NCI-H774 (cell line): ENCODE measurements at regions not wholly inside any gene's neighbourhood (a gene's known extent, or its start where the extent isn't known, plus 50 kb on each side); places are given as distances from the start of the nearest gene placed in this dataset.
"Not testable (repeated sequence)": the region's sequence is repeated elsewhere in the genome, so short reads cannot be mapped to it uniquely, and the experiment has no call there.

Source experiments
- DNase-seq: peaks from one replicate; lab custom pipeline; 2025; lab: John Stamatoyannopoulos, UW

DNA sequence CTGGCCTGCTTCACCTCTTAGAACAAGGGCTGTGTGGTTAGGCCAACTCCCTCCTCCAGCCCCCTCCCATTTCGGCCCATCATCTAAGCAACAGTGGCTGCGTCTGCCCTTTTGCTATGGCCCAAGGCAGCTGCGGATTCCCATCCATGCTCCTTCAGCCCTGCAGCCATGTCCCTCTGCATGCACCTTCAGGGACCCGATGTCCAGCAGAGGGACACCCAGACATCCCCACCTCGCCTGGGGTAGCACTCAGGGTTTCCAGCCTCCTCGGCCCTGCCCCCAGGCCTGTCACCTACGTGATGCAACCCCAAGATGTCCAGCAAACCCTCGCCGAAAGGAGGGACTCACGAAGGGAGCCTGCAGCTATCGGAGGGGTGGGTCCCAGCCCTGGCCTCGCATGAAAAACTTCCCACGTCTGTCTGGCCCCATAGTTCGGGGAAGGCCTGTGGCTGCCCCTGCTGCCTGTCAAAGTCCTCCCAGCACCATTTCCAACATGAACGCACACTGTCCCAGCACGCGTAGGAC, 194.4 kb downstream of the CTTN start:
- DNase-seq: no peak

DNA sequence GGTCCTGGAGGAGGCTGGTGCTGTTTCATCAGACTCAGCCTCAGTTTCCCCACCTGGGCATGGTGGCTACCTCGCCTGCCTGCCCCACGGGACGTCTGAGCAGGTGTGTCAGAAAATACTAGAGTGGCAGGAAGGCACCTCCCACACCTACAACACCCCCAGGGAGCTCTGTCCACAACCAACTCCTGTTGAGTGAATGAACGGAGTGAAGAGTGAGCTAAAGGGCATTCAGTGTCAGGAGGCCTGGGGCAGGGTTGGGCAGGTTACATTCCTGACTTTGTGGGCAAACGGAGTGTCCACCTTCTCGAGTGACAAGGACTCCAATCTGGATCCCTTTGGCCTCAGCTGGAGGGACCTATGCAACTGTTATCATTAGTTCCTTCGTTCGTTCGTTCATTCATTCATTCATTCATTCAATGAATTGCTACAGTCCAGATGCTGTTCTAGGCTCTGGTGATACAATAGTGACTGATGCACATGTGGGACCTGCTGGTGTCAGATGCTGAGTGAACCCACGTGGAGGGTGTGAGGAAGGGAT, 195.2 kb downstream of the CTTN start:
- DNase-seq: no peak

DNA sequence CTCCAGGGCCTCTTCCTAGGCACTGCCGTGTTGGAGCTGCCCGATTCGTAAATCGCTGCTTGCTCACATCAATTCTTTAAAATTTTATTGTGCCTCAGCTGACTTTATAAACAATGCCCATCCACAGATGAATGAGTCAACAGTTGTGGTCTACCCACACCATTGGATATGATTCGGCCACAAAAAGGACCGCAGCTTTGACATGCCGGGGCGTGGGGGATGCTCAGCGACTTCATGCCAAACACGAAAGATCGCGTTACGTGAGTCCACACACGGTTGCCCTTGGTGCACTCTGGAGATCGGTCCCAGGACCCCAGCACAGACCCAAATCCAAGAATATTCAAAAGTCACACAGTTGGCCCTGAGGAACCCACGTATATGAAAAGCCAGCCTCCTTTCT, 195.7 kb downstream of the CTTN start:
- no peak for DNase-seq

DNA sequence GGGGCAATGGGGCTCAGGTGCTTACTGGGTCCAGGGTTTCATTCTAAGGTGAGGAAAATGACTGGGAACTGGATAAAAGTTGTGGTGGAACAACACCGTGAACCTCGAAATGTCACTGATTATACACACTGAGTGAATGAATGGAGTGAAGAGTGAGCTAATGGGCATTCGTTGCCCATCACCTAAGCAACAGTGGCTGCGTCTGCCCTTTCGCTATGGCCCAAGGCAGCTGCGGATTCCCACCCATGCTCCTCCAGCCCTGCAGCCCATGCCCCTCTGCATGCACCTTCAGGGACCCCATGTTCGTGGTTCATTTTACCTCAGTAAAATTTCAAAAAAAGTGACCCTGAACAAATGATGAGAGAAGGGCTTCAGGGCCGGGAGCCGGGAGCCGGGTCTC, 196.3 kb downstream of the CTTN start:
- DNase-seq: no peak

DNA sequence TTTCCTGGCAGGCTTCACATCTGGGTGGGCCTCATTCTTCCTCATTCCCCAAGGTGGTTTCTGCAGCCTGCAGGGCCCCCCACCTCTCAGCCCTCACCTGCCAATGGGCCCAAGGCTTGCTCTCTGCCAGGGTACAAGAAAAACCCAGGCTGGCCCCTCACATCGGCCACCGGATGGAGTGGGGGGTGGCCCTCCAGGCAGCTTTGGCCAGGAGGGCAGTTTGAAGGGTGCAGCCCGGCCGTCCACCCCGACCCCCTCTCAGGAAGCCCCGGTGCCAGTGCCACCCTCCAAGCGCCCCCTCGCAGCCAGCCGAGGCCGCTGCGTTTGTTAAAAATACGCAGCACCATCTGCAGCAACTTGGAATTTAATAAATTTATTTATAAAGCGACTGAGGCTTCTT, 196.7 kb downstream of the CTTN start:
- DNase-seq: no peak

DNA sequence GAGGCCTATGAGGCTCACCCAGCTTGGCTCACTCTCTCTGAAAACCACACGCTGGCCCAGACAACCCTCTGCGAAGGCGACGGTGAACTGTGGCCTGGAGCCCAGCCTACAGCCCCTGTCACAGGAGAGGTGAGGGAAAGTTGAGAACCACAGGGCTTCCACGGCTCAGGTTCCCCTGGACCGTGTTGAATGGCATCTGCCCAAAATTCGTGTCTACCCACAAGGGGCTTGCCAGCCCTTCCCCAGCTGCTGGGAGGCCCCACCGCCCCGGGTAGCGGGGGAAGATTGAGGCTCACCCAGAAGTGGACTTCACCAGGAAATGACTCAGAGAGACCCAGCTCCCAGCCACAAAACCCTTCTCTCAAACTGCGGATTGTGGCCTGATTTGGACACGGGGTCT, 197.1 kb downstream of the CTTN start:
- no peak for DNase-seq

DNA sequence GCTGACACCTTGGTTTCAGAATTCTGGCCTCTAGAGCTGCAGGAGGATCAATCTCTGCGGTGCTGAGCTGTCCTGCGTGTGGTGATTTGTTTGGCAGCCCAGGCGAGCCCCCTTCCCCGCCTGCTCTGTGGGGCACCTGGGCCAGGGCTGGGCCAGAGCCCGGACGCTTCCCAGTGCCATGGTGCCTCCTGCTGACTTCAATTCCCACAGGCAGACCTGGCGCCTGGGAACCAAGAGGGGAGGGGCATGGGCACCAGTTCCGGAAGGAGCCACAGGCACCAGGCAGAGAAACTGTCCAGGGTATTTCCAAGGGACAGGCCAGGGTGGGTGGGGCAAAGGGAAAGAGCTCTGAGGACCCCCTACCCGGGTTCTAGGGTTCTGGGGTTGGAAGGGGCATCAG, 197.8 kb downstream of the CTTN start:
- DNase-seq: no peak

DNA sequence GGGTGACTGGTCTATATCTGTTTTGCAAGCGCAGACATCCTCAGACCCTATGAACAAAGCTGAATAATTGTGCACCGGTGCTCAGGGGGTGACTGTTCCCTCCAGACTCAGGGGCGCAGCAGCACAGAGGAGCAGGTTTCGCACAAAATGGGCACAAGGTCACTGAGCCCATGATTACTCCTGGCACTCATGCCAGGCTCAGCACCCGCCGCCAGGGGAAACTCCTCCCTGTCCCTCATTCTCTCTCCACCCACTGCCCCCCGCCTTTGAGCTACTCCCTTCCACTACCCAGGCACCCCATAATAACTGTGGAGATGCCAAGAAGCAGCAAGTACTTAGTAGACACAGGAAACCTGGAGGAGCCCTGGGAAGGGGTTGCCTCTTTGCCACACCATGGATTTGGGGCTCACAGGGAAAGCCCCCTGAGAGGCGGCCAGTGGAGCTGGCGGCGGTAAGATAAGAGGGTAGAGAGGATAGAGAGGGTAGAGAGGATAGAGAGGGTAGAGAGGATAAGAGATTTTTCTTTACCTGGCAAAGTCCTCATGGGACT, 198.8 kb downstream of the CTTN start:
- no peak for DNase-seq

DNA sequence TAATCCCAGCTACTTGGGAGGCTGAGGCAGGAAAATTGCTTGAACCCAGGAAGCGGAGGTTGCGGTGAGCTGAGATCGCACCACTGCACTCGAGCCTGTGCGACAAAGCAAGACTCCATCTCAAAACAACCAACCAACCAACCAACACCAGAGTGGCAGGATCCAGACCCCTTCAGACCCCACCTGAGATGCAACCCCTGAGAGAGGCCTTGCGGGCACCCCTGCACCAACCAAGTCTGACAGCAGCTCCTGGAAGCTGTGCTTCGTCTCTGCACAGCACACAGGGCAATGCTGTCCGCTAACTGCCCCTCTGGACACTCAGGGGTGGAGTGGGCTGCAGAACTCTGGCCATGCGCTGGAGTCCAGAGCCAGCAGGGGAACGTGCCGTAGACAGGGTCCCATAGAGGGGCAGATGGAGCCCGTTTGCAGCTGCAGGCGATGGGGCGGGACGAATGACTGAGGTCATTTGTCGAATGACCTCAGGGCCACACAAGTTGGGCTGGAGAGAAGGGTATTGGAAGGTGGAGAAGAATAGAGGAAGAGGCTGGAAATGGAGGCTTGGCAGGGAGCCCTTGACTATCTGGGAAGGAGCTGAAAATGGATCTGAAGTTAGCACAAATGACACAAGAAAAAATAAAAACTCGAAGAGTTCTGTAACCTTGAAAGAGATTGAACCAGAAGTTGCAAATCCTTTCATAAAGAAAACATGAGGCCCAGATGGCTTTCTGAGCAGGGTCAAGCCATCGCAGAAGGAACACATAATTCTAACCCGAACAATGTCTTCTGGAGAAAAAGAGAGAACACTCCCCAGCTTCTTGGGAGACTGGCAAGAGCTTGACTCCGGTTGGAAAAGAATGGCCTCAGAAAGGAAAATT, 199.7 kb downstream of the CTTN start:
- DNase-seq: no peak

DNA sequence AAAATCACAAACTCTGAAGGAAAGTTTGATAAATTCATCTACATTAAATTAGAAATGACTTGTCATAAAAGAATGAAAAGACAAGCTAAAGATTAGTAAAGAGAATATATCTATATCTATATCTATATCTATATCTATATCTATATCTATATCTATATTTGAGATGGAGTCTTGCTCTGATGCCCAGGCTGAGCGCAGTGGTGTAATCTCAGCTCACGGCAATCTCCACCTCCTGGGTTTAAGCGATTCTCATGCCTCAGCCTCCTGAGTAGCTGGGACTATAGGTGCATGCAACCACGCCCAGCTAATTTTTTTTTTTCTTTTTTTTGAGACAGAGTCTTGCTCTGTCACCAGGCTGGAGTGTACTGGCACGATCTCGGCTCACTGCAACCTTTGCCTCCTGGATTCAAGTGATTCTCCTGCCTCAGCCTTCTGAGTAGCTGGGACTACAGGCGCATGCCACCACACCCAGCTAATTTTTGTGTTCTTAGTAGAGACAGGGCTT, 202.6 kb downstream of the CTTN start:
- not testable (repeated sequence) for DNase-seq

DNA sequence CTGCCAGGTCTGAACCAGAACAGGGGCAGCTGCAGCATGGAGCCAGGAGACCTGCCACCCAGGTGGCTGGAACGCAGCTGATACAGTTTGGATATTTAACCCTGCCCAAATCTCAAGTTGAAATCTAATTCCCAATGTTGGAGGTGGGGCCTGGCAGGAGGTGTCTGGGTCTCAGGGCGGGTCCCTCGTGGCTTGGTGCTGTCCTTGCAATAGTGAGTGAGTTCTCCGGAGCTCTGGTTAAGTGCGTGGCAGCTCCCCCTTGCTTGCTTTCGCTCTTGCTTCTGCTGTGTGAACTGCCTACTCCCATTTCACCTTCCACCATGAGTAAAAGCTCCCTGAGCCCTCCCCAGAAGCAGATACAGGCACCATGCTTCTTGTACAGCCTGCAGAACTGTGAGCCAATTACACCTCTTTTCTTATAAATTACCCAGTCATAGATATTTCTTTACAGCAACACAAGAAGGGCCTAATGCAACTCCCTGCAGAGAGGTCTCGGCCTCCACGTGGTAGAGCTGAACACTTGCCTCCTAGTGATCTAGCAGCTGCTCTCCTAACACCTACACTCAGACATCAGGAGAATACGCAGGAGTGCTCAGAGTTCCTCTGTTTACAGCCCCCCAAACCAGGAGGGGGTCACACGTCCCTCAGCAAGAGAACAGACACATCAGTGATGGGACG, 203.7 kb downstream of the CTTN start:
- DNase-seq: no peak

DNA sequence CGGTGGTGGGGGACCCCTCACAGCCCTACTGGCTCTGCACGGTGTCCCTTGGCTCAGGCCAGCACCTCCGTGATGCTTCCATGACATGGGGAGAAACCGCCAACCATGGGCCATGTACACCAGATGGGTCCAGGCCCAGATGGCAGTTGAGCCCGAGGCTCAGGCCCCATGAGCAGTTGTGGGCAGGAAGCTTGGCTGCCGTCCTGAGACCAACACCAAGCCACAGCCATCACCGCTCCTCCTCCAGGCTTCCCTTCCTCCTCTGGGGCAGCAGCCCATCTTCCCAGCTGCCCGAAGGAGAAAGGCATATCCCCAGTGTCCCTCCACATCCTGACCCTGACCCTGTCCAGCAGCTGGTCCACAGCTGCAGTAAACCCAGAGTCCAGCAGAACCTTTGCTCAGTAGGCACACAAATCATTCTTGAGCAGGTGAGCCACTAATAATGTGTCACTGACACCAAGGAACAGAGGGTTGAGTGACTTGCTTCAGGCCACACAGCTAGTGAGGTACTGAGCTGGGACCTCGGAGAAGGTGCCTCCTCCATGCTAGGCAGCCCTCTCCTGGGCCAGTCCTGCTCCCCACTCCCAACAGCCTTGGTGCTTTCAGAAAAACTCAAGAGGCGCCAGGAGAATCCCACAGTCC, 204.9 kb downstream of the CTTN start:
- no peak for DNase-seq

DNA sequence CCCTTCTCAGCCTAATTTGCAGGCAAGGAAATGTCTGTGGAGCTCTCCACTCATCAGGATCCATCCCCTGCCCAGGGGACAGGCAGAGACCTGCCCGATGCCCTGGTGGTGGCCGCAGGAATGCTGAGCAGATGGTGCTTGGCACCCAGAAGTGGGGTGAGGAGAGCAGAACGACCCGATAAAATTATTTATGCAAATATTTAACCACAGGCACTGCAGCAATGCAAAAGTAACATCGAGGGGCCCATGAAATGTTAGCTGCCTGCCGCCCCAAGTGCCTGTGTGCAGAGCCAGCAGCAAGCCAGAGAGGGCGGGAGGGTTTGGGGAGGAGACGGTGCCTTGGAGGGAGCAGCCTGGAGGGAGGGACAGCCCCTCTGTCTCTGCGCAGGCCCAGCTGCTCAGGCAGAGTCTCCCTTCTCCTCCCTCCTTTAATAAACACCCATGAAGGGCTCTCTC, 205.5 kb downstream of the CTTN start:
- no peak for DNase-seq

DNA sequence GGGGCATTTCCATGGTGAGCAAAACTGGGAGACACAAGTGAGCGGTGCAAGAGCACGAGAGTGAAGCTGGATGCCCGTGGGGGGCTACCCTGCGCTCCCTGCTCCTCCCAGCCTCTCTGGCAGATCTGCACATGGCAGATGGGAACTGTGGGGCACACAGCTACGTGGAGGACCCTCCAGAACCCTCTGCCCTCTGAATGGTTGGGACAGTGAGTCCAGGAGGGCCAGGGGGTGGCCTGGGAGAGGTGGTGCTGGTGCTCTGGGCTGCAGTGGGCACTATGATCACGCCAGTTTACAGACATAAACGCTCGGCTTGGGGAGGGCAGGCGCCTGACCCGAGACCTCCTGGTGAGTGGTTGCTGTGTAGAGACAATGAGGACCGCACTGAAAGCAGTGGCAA, 205.9 kb downstream of the CTTN start:
- no peak for DNase-seq

DNA sequence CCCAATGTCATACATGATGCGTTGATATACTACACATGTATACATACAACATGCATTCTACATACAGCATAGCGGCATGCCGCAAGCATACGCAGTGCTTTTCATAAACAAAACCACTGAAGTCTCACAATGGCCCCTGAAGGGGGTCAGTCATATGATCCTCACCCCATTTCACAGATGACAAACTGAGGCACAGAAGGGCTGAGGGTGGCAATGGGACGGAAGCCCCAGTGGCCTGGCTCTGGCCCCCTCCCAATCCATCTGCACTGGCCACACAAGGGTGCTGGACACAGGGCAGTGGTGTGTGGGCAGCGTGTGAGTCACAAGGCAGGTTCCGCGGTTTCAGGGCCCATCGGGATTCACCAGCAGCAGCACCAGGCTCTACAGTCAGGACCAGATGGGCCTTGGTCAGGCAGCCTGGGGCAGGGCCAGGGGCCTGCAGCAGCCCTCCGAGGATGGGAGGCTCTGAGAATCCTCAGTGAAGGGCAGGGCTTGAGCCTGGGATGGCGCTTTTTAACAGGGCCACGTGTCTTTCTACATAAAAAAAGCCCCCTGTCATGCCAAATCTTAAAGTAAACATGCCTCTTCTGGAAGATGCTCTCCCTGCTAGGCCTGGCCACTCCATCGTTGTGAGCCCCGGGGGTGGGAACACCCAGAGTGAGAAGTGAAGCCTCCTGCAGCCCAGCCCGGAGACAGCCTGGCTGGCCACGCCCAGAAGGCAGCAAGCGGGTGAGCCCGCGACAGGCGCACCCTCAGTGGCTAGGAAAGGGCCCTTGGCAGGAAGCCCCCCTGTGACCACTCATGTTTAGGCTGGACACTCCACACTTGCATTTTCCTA, 206.5 kb downstream of the CTTN start:
- DNase-seq: no peak

DNA sequence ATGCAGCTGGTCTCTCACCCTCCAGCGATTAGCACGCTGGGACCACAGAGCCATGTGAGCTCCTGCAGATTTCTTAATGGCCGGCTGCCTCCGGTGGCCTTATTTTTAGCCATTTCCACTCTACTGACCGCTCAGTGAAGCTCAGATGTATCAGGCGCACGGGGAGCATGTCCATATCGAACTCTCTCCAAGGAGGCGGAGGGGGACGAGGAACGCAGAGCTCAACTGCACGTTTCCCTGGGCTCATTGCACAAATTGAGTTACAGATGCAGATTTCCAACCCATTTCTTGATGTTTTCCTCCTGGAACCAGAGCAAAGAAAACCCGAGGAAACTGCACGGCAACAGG, 207.1 kb downstream of the CTTN start:
- no peak for DNase-seq

DNA sequence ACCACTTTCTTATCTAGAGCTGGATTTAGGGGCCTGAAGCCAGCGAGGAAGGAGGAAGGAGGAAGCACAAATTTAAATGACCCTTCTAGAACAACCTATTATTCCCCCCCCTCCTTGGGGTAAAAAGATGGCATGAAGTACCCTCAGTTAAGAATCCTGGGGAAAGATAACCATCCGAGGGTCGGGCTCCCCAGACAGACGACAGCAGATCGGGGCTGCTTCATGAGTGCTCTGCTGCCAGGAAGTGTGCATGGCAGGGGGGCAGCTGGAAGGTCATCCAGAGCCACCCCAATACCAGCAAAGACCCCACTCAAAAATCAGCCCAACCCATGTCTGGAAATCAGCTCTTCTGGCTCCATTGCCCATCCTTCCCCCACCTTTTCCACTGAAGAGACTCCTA, 207.5 kb downstream of the CTTN start:
- no peak for DNase-seq

DNA sequence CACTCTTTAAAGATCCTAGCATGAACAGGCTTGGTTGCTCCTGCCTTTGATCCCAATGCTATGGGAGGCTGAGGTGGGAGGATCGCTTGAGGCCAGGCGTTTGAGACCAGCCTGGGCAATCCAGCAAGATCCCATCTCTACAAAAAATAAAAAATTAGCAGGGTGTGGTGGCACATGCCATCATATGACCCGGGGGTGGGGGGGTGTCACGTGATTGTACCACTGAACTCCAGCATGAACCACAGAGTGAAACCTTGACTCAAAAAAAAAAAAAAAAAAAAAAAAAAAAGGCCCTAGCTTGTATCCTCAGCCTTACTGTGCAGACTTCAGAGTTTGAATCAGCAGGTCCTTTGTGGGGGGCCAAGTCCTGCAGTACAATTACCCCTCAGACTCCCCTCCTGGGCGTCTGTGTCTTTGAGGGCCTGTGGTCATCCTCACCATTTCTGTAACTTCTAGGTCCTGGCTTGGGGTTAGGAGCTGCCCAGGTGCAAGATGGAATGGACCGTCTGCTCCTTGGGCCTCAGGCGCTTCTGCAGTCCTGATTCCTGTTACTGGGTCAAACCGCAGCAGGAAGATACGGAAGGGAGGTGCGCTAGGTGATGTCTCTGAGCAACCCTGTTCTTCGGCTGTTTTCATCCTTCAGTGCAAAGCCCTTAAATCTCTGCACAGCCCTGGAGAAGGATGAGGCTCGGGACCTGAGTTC, 208.1 kb downstream of the CTTN start:
- no peak for DNase-seq

DNA sequence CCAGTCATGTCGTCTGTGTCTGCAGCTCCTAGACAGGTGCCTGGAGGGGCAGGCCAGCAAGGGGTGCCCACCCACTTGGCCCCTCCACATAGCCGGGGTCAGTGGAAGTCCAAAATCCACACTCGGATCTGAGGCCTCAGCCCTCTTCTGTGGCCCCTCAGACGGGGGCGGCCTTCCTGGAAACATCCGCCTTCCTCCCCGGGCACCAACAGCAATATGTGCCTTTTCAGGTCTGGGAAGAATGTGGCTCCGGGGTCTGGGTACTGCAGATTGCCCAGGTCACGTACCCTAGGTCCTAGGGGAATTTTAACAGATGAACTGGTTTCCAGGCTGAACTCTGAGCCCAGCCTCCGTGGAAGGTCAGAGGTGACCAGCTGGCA, 208.6 kb downstream of the CTTN start:
- no peak for DNase-seq

DNA sequence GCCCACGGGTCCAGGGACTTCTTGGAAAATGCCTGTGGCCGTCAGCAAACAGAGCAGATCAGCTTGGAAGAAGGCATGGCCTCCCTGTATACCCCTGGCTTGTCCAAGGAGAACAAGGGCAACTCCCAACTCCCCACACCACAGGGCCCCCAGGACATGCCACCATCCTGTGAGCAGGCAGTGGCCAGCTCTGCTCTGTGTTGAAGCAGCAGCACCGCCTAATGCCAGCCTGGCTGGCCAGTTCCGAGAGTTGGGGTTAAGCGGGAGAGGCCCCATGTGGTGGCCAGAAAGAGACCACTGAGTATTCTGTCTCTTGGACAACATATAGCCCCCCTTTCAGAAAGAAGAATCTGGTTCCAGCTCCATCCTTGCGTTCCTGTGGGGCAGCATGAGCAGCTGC, 209.2 kb downstream of the CTTN start:
- DNase-seq: no peak
